ENCODE measurements at regions not wholly inside any gene's neighbourhood (a gene's known extent, or its start where the extent isn't known, plus 50 kb on each side); places are given as distances from the start of the nearest gene placed in this dataset.

DNA sequence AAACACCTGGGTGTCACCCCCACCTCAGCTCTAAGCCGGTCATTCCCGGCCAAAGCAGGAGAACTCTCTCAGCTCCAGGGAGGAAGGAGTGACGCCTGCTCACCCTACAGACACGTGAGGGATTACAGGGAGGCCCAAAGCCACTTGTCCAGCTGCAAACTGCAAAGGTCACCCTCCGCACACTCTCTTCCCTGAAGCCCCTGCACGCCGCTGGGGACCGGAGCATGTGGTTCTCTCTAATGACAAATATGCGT, 108.0 kb upstream of the ID2 start:
- TF ChIP-seq EZH2 (IDR thresholded peaks at IDR 0.05; ENCODE audit: insufficient read depth, poor library complexity, severe bottlenecking) (no peak), EZH2phosphoT487 (IDR thresholded peaks at IDR 0.05; ENCODE audit: insufficient read depth, low read depth) (no peak)

Measured in GM23248 (cell line).